Breast epithelium (tissue), 4 donors: ENCODE measurements at regions not wholly inside any gene's neighbourhood (a gene's known extent, or its start where the extent isn't known, plus 50 kb on each side); places are given as distances from the start of the nearest gene placed in this dataset.

ENCODE experiments used
- DNase-seq, 2 donors: peaks; one replicate each; pipeline ENCODE4 v3.0.0-alpha.2; 2019; ENCODE audit warnings: low spot score in 2 of 2
- H3K27ac ChIP-seq, 2 donors: fragments of 200-600 bp; sonication (generic) in 1 of 2; one replicate each; pipeline ENCODE4 v1.5.1; 2016 to 2019; ENCODE audit warnings: mild to moderate bottlenecking in 1 of 2
- H3K27me3 ChIP-seq, 2 donors: fragments of 200-600 bp; sonication (generic) in 1 of 2; one replicate each; pipeline versions ENCODE4 v1.5.1 to v1.6.0; 2017 to 2019; ENCODE audit warnings: control low read depth in 1 of 2, mild to moderate bottlenecking in 1 of 2
- H3K36me3 ChIP-seq: fragments of 200-600 bp; one replicate; pipeline ENCODE4 v1.5.1; 2019
- H3K4me1 ChIP-seq, 2 donors: fragments of 200-600 bp; sonication (generic); one replicate each; pipeline ENCODE4 v1.5.1; 2016 to 2019; ENCODE audit warnings: control low read depth in 1 of 2
- H3K4me3 ChIP-seq, 3 donors: fragments of 200-600 bp; sonication (generic); 1 replicate in 2 of 3; 2 replicates in 1 of 3; pipeline ENCODE4 v1.5.1; 2016 to 2019; ENCODE audit warnings: mild to moderate bottlenecking in 3 of 3, moderate library complexity in 2 of 3
- H3K9me3 ChIP-seq, 2 donors: fragments of 200-600 bp; sonication (generic) in 1 of 2; one replicate each; pipeline ENCODE4 v1.5.1; 2016 to 2019; ENCODE audit warnings: control low read depth in 1 of 2
- CTCF ChIP-seq, 3 donors: fragments of 450-650 bp; IDR thresholded peaks; one replicate each; pipeline ENCODE4 v1.5.1; 2016 to 2017; ENCODE audit warnings: antibody characterized with exemption in 3 of 3, mild to moderate bottlenecking in 3 of 3, moderate library complexity in 3 of 3
- POLR2A ChIP-seq: fragments of 450-650 bp; IDR thresholded peaks from one replicate; pipeline ENCODE4 v1.6.1; 2016; ENCODE audit warnings: antibody characterized with exemption, mild to moderate bottlenecking, moderate library complexity
- POLR2AphosphoS5 ChIP-seq, 3 donors: sonication (generic); formaldehyde crosslinking; IDR thresholded peaks; one replicate each; pipeline ENCODE4 v1.6.1; 2017; ENCODE audit warnings: antibody characterized with exemption in 3 of 3
- intact Hi-C: fragments of 100-400 bp; cut with DNase I; formaldehyde crosslinking; loops from one replicate; pipeline ENCODE4 v1.15.1; 2023; ENCODE audit warnings: low total_unique reads

GRCh38 chr1:90786709-90787108 is 69.6 kb upstream of the BARHL2 start:
- Histone ChIP-seq H3K4me3 (no peak overlapping the region), H3K36me3 (no peaks in the 10 kb centered on the region), H3K27ac (no peak overlapping the region), H3K9me3 (no peaks in the 10 kb centered on the region), H3K4me1 (no peaks in the 10 kb centered on the region), H3K27me3 (no peaks in the 10 kb centered on the region)
- no peak for TF ChIP-seq POLR2AphosphoS5 (IDR thresholded peaks at IDR 0.05)
- TF ChIP-seq POLR2A: no peak
- TF ChIP-seq CTCF (IDR thresholded peaks at IDR 0.05): no peak
- DNase-seq: no peak
- intact Hi-C loops: no loop called here

- Histone ChIP-seq H3K4me3 (no peak overlapping the region), H3K27me3 (no peaks in the 10 kb centered on the region), H3K36me3 (no peaks in the 10 kb centered on the region), H3K9me3 (no peaks in the 10 kb centered on the region), H3K27ac (no peak overlapping the region), H3K4me1 (no peaks in the 10 kb centered on the region)
- DNase-seq: no peak
- intact Hi-C loops: no loop called here
- TF ChIP-seq POLR2AphosphoS5 (IDR thresholded peaks at IDR 0.05): no peak
- TF ChIP-seq POLR2A: no peak
- TF ChIP-seq CTCF (IDR thresholded peaks at IDR 0.05): no peak
These were observed 67.2 kb upstream of the BARHL2 start for GRCh38 chr1:90784186-90784847.

- intact Hi-C loops: no loop called here
- no peak overlapping the region for H3K4me3 ChIP-seq
- no peak for TF ChIP-seq CTCF (IDR thresholded peaks at IDR 0.05)
- no peak for TF ChIP-seq POLR2AphosphoS5 (IDR thresholded peaks at IDR 0.05)
- no peak for TF ChIP-seq POLR2A
These were observed 66.1 kb upstream of the BARHL2 start for GRCh38 chr1:90783181-90783580.

GRCh38 chr1:90782046-90782445 is 64.9 kb upstream of the BARHL2 start:
- no peak for DNase-seq
- intact Hi-C loops: no loop called here
- no peak overlapping the region for H3K4me3 ChIP-seq
- no peak overlapping the region for H3K27ac ChIP-seq
- H3K9me3 ChIP-seq: no peaks in the 10 kb centered on the region
- H3K4me1 ChIP-seq: no peaks in the 10 kb centered on the region
- H3K36me3 ChIP-seq: no peaks in the 10 kb centered on the region
- TF ChIP-seq POLR2AphosphoS5 (IDR thresholded peaks at IDR 0.05): no peak
- no peak for TF ChIP-seq POLR2A
- no peak for TF ChIP-seq CTCF (IDR thresholded peaks at IDR 0.05)
- H3K27me3 ChIP-seq: no peaks in the 10 kb centered on the region

More at GRCh38 chr1:90783181-90783580, 66.1 kb upstream of the BARHL2 start:
- Histone ChIP-seq H3K4me1 (no peaks in the 10 kb centered on the region), H3K27ac (no peak overlapping the region), H3K9me3 (no peaks in the 10 kb centered on the region), H3K36me3 (no peaks in the 10 kb centered on the region), H3K27me3 (no peaks in the 10 kb centered on the region)
- DNase-seq: no peak

GRCh38 chr1:90781534-90781933 is 64.4 kb upstream of the BARHL2 start:
- no peaks in the 10 kb centered on the region for H3K4me1 ChIP-seq
- intact Hi-C loops: no loop called here
- no peak for DNase-seq
- no peaks in the 10 kb centered on the region for H3K36me3 ChIP-seq
- no peaks in the 10 kb centered on the region for H3K27me3 ChIP-seq
- TF ChIP-seq POLR2AphosphoS5 (IDR thresholded peaks at IDR 0.05) (no peak), POLR2A (no peak), CTCF (IDR thresholded peaks at IDR 0.05) (no peak)
- H3K4me3 ChIP-seq: no peak overlapping the region
- H3K27ac ChIP-seq: no peak overlapping the region
- no peaks in the 10 kb centered on the region for H3K9me3 ChIP-seq
